Sigmoid colon (tissue), 6 donors: ENCODE measurements at regions not wholly inside any gene's neighbourhood (a gene's known extent, or its start where the extent isn't known, plus 50 kb on each side); places are given as distances from the start of the nearest gene placed in this dataset.

ENCODE experiments used
- DNase-seq: peaks from one replicate; pipeline ENCODE4 v3.0.0-alpha.2; 2019
- H3K27ac ChIP-seq, 4 donors: fragments of 200-600 bp; sonication (generic); one replicate each; pipeline ENCODE4 v1.5.1; 2016 to 2019; ENCODE audit warnings: mild to moderate bottlenecking in 1 of 4
- H3K27me3 ChIP-seq, 3 donors: fragments of 200-600 bp; sonication (generic); one replicate each; pipeline ENCODE4 v1.5.1; 2019; ENCODE audit warnings: mild to moderate bottlenecking in 1 of 3
- H3K36me3 ChIP-seq, 4 donors: fragments of 200-600 bp; sonication (generic); one replicate each; pipeline ENCODE4 v1.5.1; 2016 to 2019
- H3K4me1 ChIP-seq, 4 donors: fragments of 200-600 bp; sonication (generic); one replicate each; pipeline ENCODE4 v1.5.1; 2017 to 2019
- H3K4me3 ChIP-seq, 4 donors: fragments of 200-600 bp; sonication (generic); one replicate each; pipeline ENCODE4 v1.5.1; 2017 to 2019; ENCODE audit warnings: mild to moderate bottlenecking in 2 of 4, moderate library complexity in 1 of 4
- H3K9me3 ChIP-seq, 4 donors: fragments of 200-600 bp in 3 of 4; sonication (generic) in 3 of 4; one replicate each; pipeline versions ENCODE4 v1.5.1 to v1.6.1; 2013 to 2019
- EP300 ChIP-seq, 4 donors: sonication (generic); formaldehyde crosslinking; IDR thresholded peaks; one replicate each; pipeline ENCODE4 v1.6.1; 2017; ENCODE audit warnings: antibody characterized with exemption in 4 of 4
- POLR2A ChIP-seq, 2 donors: fragments of 450-650 bp; IDR thresholded peaks; one replicate each; pipeline ENCODE4 v1.6.1; 2016; ENCODE audit warnings: antibody characterized with exemption in 2 of 2, mild to moderate bottlenecking in 2 of 2, moderate library complexity in 2 of 2
- POLR2AphosphoS5 ChIP-seq, 4 donors: sonication (generic); formaldehyde crosslinking; IDR thresholded peaks; one replicate each; pipeline ENCODE4 v1.6.1; 2017; ENCODE audit warnings: antibody characterized with exemption in 4 of 4
- WGBS, 2 donors: extraction: QIAGEN DNeasy Blood & Tissue Kit; methylation state at CpG; one replicate each; pipeline ENCODE4 v1.1.7; 2013; 5-methylcytosine and 5-hydroxymethylcytosine counted together
- intact Hi-C: fragments of 100-400 bp; cut with DNase I; formaldehyde crosslinking; loops from one replicate; pipeline ENCODE4 v1.15.1; 2023
- TF ChIP-seq, protein P1 (sequence below), 4 experiments: fragments of 450-650 bp in 3 of 4; fragments of 200-600 bp in 1 of 4; IDR thresholded peaks; one replicate each; pipeline ENCODE4 v1.5.1; 2016 to 2019; ENCODE audit warnings: antibody characterized with exemption in 4 of 4, mild to moderate bottlenecking in 3 of 4, moderate library complexity in 2 of 4
- donor health status: healthy with polysubstance abuse.
- donor health status: healthy.

DNA sequence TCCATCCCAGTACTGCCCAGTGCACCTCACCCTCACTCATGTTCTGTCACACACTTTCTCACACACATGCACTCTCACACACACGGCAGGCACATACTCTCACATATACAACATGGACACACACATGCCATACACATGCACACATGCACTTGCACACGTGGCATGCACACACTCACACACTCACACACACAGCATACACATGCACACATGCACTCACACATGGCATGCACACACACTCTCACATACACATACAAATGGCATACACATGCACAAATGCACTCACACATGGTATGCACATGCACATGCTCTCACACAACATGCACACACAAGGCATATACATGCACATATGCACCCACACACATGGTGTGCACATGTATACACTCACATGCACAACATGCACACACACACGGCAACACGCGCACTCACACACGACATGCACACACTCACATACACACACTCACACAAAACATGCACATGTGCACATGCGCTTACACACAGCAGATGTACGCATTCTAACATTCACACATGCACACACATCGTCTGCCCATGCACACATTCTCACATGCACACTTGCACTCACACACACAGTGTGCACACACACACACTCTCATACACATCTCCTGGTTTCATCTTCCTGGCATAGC, 131.7 kb upstream of the THBS2 start:
- intact Hi-C loops = no loop called here
- DNase-seq = no peak
- Histone ChIP-seq H3K27ac (no peak overlapping the region), H3K4me3 (no peak overlapping the region), H3K4me1 (peaks cover 0 to 14% (median 3%) of the 10 kb centered on the region in 4 donors), H3K9me3 (peaks cover 0 to 2% (median 0%) of the 10 kb centered on the region in 4 donors), H3K36me3 (no peaks in the 10 kb centered on the region), H3K27me3 (no peaks in the 10 kb centered on the region)
- TF ChIP-seq, protein P1, sequence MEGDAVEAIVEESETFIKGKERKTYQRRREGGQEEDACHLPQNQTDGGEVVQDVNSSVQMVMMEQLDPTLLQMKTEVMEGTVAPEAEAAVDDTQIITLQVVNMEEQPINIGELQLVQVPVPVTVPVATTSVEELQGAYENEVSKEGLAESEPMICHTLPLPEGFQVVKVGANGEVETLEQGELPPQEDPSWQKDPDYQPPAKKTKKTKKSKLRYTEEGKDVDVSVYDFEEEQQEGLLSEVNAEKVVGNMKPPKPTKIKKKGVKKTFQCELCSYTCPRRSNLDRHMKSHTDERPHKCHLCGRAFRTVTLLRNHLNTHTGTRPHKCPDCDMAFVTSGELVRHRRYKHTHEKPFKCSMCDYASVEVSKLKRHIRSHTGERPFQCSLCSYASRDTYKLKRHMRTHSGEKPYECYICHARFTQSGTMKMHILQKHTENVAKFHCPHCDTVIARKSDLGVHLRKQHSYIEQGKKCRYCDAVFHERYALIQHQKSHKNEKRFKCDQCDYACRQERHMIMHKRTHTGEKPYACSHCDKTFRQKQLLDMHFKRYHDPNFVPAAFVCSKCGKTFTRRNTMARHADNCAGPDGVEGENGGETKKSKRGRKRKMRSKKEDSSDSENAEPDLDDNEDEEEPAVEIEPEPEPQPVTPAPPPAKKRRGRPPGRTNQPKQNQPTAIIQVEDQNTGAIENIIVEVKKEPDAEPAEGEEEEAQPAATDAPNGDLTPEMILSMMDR (IDR thresholded peaks at IDR 0.05) = no peak
- TF ChIP-seq EP300 (IDR thresholded peaks at IDR 0.05) (no peak), POLR2A (IDR thresholded peaks at IDR 0.05) (no peak), POLR2AphosphoS5 (IDR thresholded peaks at IDR 0.05) (no peak)
- WGBS, 2 donors = 93 to 95% methylated on average over 9 of the region's 9 CpGs

DNA sequence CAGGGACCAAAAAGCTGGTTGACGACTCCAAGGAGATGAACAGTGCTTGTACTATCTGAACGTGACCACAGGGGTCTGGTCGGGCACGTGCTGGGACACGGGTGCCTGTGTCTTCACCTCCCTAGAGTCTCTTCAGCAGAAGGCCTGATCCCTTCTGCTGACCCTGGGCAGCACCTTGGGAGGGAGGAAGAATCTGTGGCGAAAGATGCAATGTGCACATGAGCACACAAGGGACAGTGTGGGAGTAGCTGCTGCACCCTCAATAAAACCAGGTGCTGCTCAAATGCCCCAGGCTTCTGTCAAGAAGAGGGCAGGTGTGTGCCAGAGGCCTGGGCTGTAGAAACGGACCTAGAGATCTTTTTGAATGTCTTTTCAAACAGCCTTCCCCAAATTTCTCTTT, 130.6 kb upstream of the THBS2 start:
- intact Hi-C loops = no loop called here

DNA sequence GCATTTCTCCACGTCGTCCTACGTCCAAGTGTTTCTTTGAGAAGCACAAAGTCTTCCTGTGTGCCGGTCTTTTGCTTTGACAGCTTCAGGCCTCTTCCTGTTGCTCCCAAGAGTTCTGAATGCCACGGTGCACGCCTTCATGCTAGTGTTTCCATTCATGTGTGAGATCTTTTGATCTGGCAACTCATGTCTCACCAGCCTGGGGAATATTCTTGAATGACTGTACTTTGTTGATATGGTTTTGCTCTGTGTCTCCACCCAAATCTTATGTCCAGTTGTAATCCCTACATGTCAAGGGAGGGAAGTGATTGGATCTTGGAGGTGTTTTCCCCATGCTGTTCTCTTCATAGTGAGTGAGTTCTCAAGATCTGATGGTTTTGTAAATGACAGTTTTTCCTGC, 129.6 kb upstream of the THBS2 start:
- Histone ChIP-seq H3K9me3 (no peaks in the 10 kb centered on the region), H3K36me3 (no peaks in the 10 kb centered on the region), H3K27me3 (no peaks in the 10 kb centered on the region), H3K4me3 (no peak overlapping the region), H3K4me1 (peaks cover 0 to 11% (median 1%) of the 10 kb centered on the region in 4 donors), H3K27ac (no peak overlapping the region)
- intact Hi-C loops = no loop called here
- no peak for DNase-seq
- TF ChIP-seq POLR2AphosphoS5 (IDR thresholded peaks at IDR 0.05) (no peak), POLR2A (IDR thresholded peaks at IDR 0.05) (no peak), EP300 (IDR thresholded peaks at IDR 0.05) (no peak)
- TF ChIP-seq, protein P1 (IDR thresholded peaks at IDR 0.05) = no peak
- WGBS, 2 donors = 44 to 74% methylated on average over 6 of the region's 6 CpGs

More for the DNA sequence above, 130.6 kb upstream of the THBS2 start:
- Histone ChIP-seq H3K36me3 (no peaks in the 10 kb centered on the region), H3K27ac (no peak overlapping the region), H3K4me3 (no peak overlapping the region), H3K27me3 (no peaks in the 10 kb centered on the region), H3K9me3 (no peaks in the 10 kb centered on the region), H3K4me1 (peaks cover 0 to 16% (median 3%) of the 10 kb centered on the region in 4 donors)
- TF ChIP-seq, protein P1 (IDR thresholded peaks at IDR 0.05) = no peak
- TF ChIP-seq EP300 (IDR thresholded peaks at IDR 0.05) (no peak), POLR2AphosphoS5 (IDR thresholded peaks at IDR 0.05) (no peak), POLR2A (IDR thresholded peaks at IDR 0.05) (no peak)
- no peak for DNase-seq
- WGBS, 2 donors = 75 to 76% methylated on average over 7 of the region's 7 CpGs

DNA sequence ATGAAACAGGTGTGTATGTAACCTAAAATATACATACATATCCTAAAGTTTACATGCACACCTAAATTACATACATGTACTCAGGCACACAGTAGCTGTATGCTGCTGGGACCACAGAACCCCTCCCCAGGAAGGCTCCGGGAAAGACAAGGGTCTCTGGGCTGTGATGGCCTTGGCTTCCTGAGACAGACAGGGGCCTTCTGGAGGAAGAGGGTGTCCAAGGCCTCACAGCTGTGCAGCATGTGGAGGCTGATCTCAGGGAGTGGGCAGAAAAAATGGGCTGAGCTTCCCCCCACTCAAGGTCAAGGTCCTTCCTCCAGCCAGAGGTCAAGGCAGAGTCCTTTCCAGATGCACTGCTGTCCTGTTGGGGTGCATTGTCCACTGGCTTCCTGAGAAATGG, 129.1 kb upstream of the THBS2 start:
- no peak for DNase-seq
- H3K27ac ChIP-seq = no peak overlapping the region
- H3K4me3 ChIP-seq = no peak overlapping the region
- 90 to 96% methylated on average over 1 of the region's 1 CpG for WGBS, 2 donors
- intact Hi-C loops = no loop called here
- no peaks in the 10 kb centered on the region for H3K9me3 ChIP-seq
- H3K4me1 ChIP-seq = peaks cover 0 to 5% (median 0%) of the 10 kb centered on the region in 4 donors
- TF ChIP-seq EP300 (IDR thresholded peaks at IDR 0.05) = no peak
- TF ChIP-seq POLR2A (IDR thresholded peaks at IDR 0.05) = no peak
- no peak for TF ChIP-seq POLR2AphosphoS5 (IDR thresholded peaks at IDR 0.05)
- TF ChIP-seq, protein P1 (IDR thresholded peaks at IDR 0.05) = no peak
- H3K27me3 ChIP-seq = no peaks in the 10 kb centered on the region
- no peaks in the 10 kb centered on the region for H3K36me3 ChIP-seq

DNA sequence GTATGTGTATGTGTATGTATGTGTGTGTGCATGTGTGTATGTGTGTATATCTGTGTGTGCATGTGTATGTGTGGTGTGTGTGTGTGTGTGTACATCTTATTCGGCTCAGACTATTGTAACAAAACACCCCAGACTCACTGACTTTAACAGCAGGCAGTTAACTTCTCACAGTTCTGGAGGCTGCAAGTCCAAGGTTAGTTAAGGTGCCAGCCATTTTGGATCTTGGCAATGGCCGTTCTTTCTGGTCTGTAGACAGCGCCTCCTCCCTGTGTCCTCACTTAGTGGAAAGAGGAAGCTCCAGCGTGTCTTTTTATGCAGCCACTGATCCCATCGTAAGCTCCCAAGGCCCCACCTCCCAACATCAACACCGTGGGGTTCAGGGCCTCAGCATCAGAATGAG, 128.3 kb upstream of the THBS2 start:
- Histone ChIP-seq H3K27me3 (no peaks in the 10 kb centered on the region), H3K27ac (no peak overlapping the region), H3K36me3 (no peaks in the 10 kb centered on the region), H3K4me1 (peaks cover 0 to 5% (median 0%) of the 10 kb centered on the region in 4 donors), H3K4me3 (no peak overlapping the region), H3K9me3 (no peaks in the 10 kb centered on the region)
- TF ChIP-seq POLR2A (IDR thresholded peaks at IDR 0.05) = no peak
- TF ChIP-seq POLR2AphosphoS5 (IDR thresholded peaks at IDR 0.05) = no peak
- TF ChIP-seq, protein P1 (IDR thresholded peaks at IDR 0.05) = no peak
- TF ChIP-seq EP300 (IDR thresholded peaks at IDR 0.05) = no peak
- no peak for DNase-seq
- 69 to 70% methylated on average over 6 of the region's 6 CpGs for WGBS, 2 donors
- intact Hi-C loops = no loop called here
